ENCODE measurements at regions not wholly inside any gene's neighbourhood (a gene's known extent, or its start where the extent isn't known, plus 50 kb on each side); places are given as distances from the start of the nearest gene placed in this dataset.

GRCh38 chr4:125428832-125429231 is 114.1 kb downstream of the FAT4 start:
- intact Hi-C loops (cut with DNase I): no loop called here
- Histone ChIP-seq H3K27me3 (no peaks in the 10 kb centered on the region), H3K36me3 (no peaks in the 10 kb centered on the region), H3K4me1 (no peaks in the 10 kb centered on the region), H3K27ac (no peak overlapping the region), H3K9me3 (no peaks in the 10 kb centered on the region), H3K4me3 (no peak overlapping the region)
- no peak for TF ChIP-seq POLR2AphosphoS5 (IDR thresholded peaks at IDR 0.05; ENCODE audit: insufficient read depth in 1 of 2, low read depth in 1 of 2)
- no peak for TF ChIP-seq POLR2A (IDR thresholded peaks at IDR 0.05)
- TF ChIP-seq, protein P1, sequence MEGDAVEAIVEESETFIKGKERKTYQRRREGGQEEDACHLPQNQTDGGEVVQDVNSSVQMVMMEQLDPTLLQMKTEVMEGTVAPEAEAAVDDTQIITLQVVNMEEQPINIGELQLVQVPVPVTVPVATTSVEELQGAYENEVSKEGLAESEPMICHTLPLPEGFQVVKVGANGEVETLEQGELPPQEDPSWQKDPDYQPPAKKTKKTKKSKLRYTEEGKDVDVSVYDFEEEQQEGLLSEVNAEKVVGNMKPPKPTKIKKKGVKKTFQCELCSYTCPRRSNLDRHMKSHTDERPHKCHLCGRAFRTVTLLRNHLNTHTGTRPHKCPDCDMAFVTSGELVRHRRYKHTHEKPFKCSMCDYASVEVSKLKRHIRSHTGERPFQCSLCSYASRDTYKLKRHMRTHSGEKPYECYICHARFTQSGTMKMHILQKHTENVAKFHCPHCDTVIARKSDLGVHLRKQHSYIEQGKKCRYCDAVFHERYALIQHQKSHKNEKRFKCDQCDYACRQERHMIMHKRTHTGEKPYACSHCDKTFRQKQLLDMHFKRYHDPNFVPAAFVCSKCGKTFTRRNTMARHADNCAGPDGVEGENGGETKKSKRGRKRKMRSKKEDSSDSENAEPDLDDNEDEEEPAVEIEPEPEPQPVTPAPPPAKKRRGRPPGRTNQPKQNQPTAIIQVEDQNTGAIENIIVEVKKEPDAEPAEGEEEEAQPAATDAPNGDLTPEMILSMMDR (IDR thresholded peaks at IDR 0.05): no peak
- no peak for DNase-seq (ENCODE audit: extremely low spot score in 2 of 2)

DNA sequence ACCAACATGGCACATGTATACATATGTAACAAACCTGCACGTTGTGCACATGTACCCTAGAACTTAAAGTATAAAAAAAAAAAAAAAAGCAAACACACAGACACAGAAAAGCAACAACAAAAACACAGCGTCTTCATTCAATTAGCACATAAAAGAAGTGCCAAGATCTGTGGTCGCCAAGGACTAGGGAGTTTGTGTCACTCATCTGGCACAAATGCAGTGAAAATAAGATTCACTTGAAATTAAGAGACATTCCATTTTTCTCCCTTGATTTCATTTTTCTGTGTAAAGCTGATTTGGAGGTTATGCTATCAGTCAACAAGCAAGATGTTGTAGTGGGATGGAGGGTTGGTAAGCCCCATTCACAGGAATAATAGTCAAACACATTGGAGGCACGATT is 115.3 kb downstream of the FAT4 start:
- H3K27ac ChIP-seq: no peak overlapping the region
- H3K9me3 ChIP-seq: no peaks in the 10 kb centered on the region
- no peaks in the 10 kb centered on the region for H3K36me3 ChIP-seq
- intact Hi-C loops (cut with DNase I): no loop called here
- H3K27me3 ChIP-seq: no peaks in the 10 kb centered on the region
- no peak for DNase-seq (ENCODE audit: extremely low spot score in 2 of 2)
- H3K4me1 ChIP-seq: no peaks in the 10 kb centered on the region
- TF ChIP-seq POLR2AphosphoS5 (IDR thresholded peaks at IDR 0.05; ENCODE audit: insufficient read depth in 1 of 2, low read depth in 1 of 2): no peak
- TF ChIP-seq, protein P1 (IDR thresholded peaks at IDR 0.05): no peak
- TF ChIP-seq POLR2A (IDR thresholded peaks at IDR 0.05): no peak
- H3K4me3 ChIP-seq: no peak overlapping the region

- no peaks in the 10 kb centered on the region for H3K4me1 ChIP-seq
- no peak overlapping the region for H3K4me3 ChIP-seq
- no peaks in the 10 kb centered on the region for H3K27me3 ChIP-seq
- TF ChIP-seq POLR2A (IDR thresholded peaks at IDR 0.05) (no peak), POLR2AphosphoS5 (IDR thresholded peaks at IDR 0.05; ENCODE audit: insufficient read depth in 1 of 2, low read depth in 1 of 2) (no peak)
- TF ChIP-seq, protein P1 (IDR thresholded peaks at IDR 0.05): no peak
- no peak for DNase-seq (ENCODE audit: extremely low spot score in 2 of 2)
- intact Hi-C loops (cut with DNase I): no loop called here
- H3K27ac ChIP-seq: no peak overlapping the region
- H3K36me3 ChIP-seq: no peaks in the 10 kb centered on the region
- no peaks in the 10 kb centered on the region for H3K9me3 ChIP-seq
Measured at GRCh38 chr4:125432078-125432477, 117.3 kb downstream of the FAT4 start.

DNA sequence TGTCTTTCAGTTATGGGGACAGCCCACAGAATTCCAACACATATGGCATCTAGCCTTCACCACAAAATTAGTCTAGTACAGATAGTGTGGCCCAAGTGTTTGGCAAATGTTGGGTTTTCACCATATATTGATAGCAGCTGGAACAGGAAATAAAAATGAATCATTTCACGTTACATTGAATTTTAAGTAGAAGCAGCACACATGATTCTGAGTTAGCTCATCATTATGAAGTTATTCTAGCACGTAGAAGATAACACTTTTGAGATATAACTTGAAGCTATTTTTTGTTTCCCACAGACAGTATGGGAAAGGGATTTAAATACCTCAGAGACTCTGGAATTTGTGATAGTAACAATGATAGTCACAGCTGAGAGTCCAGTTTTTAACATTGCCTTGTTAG is 118.7 kb downstream of the FAT4 start:
- Histone ChIP-seq H3K9me3 (no peaks in the 10 kb centered on the region), H3K27ac (no peak overlapping the region), H3K4me1 (no peaks in the 10 kb centered on the region), H3K27me3 (no peaks in the 10 kb centered on the region), H3K4me3 (no peak overlapping the region), H3K36me3 (no peaks in the 10 kb centered on the region)
- no peak for DNase-seq (ENCODE audit: extremely low spot score in 2 of 2)
- intact Hi-C loops (cut with DNase I): no loop called here
- no peak for TF ChIP-seq POLR2AphosphoS5 (IDR thresholded peaks at IDR 0.05; ENCODE audit: insufficient read depth in 1 of 2, low read depth in 1 of 2)
- TF ChIP-seq POLR2A (IDR thresholded peaks at IDR 0.05): no peak
- TF ChIP-seq, protein P1 (IDR thresholded peaks at IDR 0.05): no peak

DNA sequence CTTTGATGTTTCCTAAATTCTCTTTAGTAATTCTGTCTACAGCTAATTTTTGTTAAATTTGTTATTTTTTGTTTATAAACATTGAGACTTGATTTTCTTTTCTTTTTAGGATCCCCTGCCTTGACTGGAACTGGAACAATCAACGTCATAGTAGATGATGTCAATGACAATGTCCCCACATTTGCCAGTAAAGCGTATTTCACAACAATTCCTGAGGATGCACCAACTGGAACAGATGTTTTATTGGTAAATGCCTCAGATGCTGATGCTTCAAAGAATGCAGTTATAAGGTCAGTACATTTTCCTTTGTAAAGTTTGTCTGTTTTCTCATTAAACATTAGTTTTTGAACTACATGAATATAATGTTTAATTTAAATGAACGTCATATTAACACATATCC is 119.4 kb downstream of the FAT4 start:
- Histone ChIP-seq H3K4me1 (no peaks in the 10 kb centered on the region), H3K4me3 (no peak overlapping the region), H3K9me3 (no peaks in the 10 kb centered on the region), H3K27ac (no peak overlapping the region), H3K27me3 (no peaks in the 10 kb centered on the region), H3K36me3 (no peaks in the 10 kb centered on the region)
- intact Hi-C loops (cut with DNase I): no loop called here
- TF ChIP-seq POLR2A (IDR thresholded peaks at IDR 0.05) (no peak), POLR2AphosphoS5 (IDR thresholded peaks at IDR 0.05; ENCODE audit: insufficient read depth in 1 of 2, low read depth in 1 of 2) (no peak)
- TF ChIP-seq, protein P1 (IDR thresholded peaks at IDR 0.05): no peak
- DNase-seq (ENCODE audit: extremely low spot score in 2 of 2): no peak
